ENCODE measurements at regions not wholly inside any gene's neighbourhood (a gene's known extent, or its start where the extent isn't known, plus 50 kb on each side); places are given as distances from the start of the nearest gene placed in this dataset.
A peak's percentile ranks its signal among the peaks of the same experiment; 100 is the strongest.

GRCh38 chr15:79492065-79492464, 59.9 kb downstream of the MINAR1 start:
- no peaks in the 10 kb centered on the region for H3K27me3 Mint-ChIP-seq (ENCODE audit: low read depth, poor library complexity)
- no peak overlapping the region for H3K27ac Mint-ChIP-seq
- H3K36me3 Mint-ChIP-seq (ENCODE audit: low read depth) = peaks cover 9% of the 10 kb centered on the region
- H3K4me1 Mint-ChIP-seq = peaks cover 25% of the 10 kb centered on the region
- peaks cover 30% of the 10 kb centered on the region for H3K9me3 Mint-ChIP-seq
- no peak overlapping the region for H3K4me3 Mint-ChIP-seq
- no peak for DNase-seq
- no peak for TF ChIP-seq CTCF (IDR thresholded peaks at IDR 0.05)

DNA sequence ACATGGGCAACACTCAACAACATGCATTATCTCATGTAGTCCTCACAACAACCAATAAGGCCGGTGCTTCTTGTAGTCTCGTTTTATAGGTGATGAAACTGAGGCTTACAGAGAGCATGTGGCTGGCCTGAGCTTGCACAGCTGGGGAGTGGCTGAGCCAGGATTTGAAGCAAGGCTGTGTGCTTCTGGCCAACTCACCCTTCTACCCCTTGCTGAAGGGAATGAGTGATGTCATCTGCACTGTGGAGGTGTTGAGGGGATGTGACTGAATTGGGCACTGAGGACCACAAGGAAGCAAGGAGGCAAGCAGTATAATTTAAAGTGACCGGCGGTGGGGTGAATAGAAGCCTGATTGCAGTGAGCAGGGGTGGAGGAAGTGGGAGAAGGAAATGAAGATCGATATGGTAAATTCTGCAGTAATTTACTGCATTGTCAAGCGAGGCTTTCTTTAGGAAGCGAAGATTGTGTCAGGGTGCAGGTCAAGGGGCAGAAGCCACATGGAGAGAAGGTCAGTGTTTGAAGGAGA, 62.3 kb downstream of the MINAR1 start:
- DNase-seq = no peak
- peaks cover 9% of the 10 kb centered on the region for H3K36me3 Mint-ChIP-seq (ENCODE audit: low read depth)
- peaks cover 21% of the 10 kb centered on the region for H3K9me3 Mint-ChIP-seq
- peak overlapping the region; percentile 4 for H3K4me3 Mint-ChIP-seq
- TF ChIP-seq CTCF (IDR thresholded peaks at IDR 0.05) = no peak
- peaks cover 32% of the 10 kb centered on the region for H3K4me1 Mint-ChIP-seq
- peaks cover 3% of the 10 kb centered on the region for H3K27me3 Mint-ChIP-seq (ENCODE audit: low read depth, poor library complexity)
- no peak overlapping the region for H3K27ac Mint-ChIP-seq

GRCh38 chr15:79494963-79495755, 63.0 kb downstream of the MINAR1 start:
- H3K4me1 Mint-ChIP-seq = peaks cover 32% of the 10 kb centered on the region
- no peak for DNase-seq
- H3K36me3 Mint-ChIP-seq (ENCODE audit: low read depth) = peaks cover 9% of the 10 kb centered on the region
- no peak for TF ChIP-seq CTCF (IDR thresholded peaks at IDR 0.05)
- no peak overlapping the region for H3K4me3 Mint-ChIP-seq
- H3K27ac Mint-ChIP-seq = no peak overlapping the region
- H3K9me3 Mint-ChIP-seq = peaks cover 21% of the 10 kb centered on the region
- H3K27me3 Mint-ChIP-seq (ENCODE audit: low read depth, poor library complexity) = peaks cover 3% of the 10 kb centered on the region

DNA sequence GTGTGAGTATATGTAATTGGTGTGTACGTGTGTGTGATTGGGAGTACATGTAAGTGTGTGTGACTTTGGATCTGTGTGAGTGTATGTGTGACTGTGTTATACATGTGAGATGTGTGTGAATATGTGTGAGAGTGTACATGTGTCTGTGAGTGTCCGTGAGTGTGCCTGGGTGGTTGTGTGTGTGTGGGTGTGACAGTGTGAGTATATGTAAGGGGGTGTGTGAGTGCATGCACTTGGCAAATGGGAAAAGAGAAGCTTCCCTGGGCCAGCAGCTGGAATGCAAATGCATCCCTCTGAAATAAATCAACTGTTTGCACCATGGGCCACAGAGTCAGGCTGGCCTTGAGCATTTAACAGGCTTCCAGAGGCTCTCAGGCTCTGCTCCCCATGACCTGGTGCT, 63.6 kb downstream of the MINAR1 start:
- peaks cover 3% of the 10 kb centered on the region for H3K27me3 Mint-ChIP-seq (ENCODE audit: low read depth, poor library complexity)

DNA sequence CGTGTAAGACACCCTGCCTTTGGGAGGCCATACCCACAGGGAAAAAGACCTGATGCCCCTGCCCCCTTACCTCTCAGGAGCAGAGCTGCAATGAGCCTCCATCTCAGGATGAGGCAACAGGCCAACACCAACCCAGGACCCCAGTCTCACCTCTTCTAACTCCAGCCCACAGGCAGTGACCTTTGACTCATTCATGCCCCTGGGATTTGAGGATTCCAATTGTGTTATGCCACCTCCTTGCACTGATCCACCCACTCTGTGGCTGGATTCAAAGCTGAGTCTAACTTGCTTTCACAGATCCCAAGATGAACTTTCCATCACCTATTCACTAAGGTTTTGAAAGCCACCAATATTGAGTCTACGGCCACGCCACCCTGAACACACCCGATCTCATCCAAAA, 64.7 kb downstream of the MINAR1 start:
- peaks cover 32% of the 10 kb centered on the region for H3K4me1 Mint-ChIP-seq
- no peak for TF ChIP-seq CTCF (IDR thresholded peaks at IDR 0.05)
- peaks cover 7% of the 10 kb centered on the region for H3K36me3 Mint-ChIP-seq (ENCODE audit: low read depth)
- no peak overlapping the region for H3K27ac Mint-ChIP-seq
- H3K4me3 Mint-ChIP-seq = no peak overlapping the region
- peaks cover 12% of the 10 kb centered on the region for H3K9me3 Mint-ChIP-seq
- no peak for DNase-seq
- H3K27me3 Mint-ChIP-seq (ENCODE audit: low read depth, poor library complexity) = peaks cover 3% of the 10 kb centered on the region

More for the DNA sequence above, 63.6 kb downstream of the MINAR1 start:
- DNase-seq = no peak
- H3K4me1 Mint-ChIP-seq = peaks cover 32% of the 10 kb centered on the region
- H3K4me3 Mint-ChIP-seq = no peak overlapping the region
- H3K27ac Mint-ChIP-seq = no peak overlapping the region
- peaks cover 9% of the 10 kb centered on the region for H3K36me3 Mint-ChIP-seq (ENCODE audit: low read depth)
- no peak for TF ChIP-seq CTCF (IDR thresholded peaks at IDR 0.05)
- peaks cover 17% of the 10 kb centered on the region for H3K9me3 Mint-ChIP-seq

GRCh38 chr15:79501086-79501485, 69.0 kb downstream of the MINAR1 start:
- Mint-ChIP-seq H3K4me3 (no peak overlapping the region), H3K9me3 (no peaks in the 10 kb centered on the region), H3K27me3 (ENCODE audit: low read depth, poor library complexity) (peaks cover 3% of the 10 kb centered on the region), H3K27ac (no peak overlapping the region), H3K4me1 (peaks cover 10% of the 10 kb centered on the region), H3K36me3 (ENCODE audit: low read depth) (no peaks in the 10 kb centered on the region)
- TF ChIP-seq CTCF (IDR thresholded peaks at IDR 0.05) = no peak
- no peak for DNase-seq

All from nephron progenitor cell (in vitro differentiated cells).